ENCODE measurements at regions not wholly inside any gene's neighbourhood (a gene's known extent, or its start where the extent isn't known, plus 50 kb on each side); places are given as distances from the start of the nearest gene placed in this dataset.
"Not testable (repeated sequence)": the region's sequence is repeated elsewhere in the genome, so short reads cannot be mapped to it uniquely, and the experiment has no call there.

DNA sequence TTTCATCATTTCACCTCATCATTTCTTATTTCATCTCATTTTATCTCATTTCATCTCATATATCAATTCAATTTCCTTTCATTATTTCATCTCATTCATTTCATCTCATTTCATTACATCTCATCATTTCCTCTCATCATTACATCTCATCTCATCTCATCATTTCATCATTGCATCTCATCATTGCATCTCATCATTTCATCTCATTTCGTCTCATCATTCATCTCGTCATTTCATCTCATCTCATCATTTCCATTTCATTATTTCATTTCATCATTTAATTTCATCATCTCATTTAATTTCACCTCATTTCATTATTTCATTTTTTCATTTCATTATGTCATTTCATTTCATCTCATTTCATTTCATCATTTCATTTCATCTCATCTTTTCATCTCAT lies 168.5 kb upstream of the FAM72C start:
- H4K20me1 ChIP-seq (ENCODE audit: control insufficient read depth, insufficient read depth, low read length, poor library complexity, severe bottlenecking); H3K4me1 ChIP-seq (ENCODE audit: control insufficient read depth in 2 of 2, insufficient read depth in 2 of 2, low read length in 2 of 2); H3K27ac Mint-ChIP-seq; POLR2A ChIA-PET; H3K79me2 ChIP-seq (ENCODE audit: control insufficient read depth, insufficient read depth, low read length); DNase-seq; CTCF ChIA-PET; H3K4me2 ChIP-seq (replicated peaks; ENCODE audit: low read depth, low read length, poor library complexity, severe bottlenecking); H3K4me1 Mint-ChIP-seq; H3K27ac ChIP-seq (ENCODE audit: low read length in 2 of 2); H3K4me3 Mint-ChIP-seq; H3K27me3 ChIP-seq (replicated peaks in 1 of 4; ENCODE audit: control extremely low read depth in 1 of 4, control insufficient read depth in 3 of 4, insufficient read depth in 4 of 4, low read length in 3 of 4); H3K9me3 Mint-ChIP-seq (ENCODE audit: insufficient read depth); intact Hi-C loops (cut with micrococcal nuclease); H3K36me3 ChIP-seq (replicated peaks in 1 of 2; ENCODE audit: control extremely low read depth in 1 of 2, control insufficient read depth in 1 of 2, extremely low read depth in 1 of 2, insufficient read depth in 2 of 2, low read length in 1 of 2); H3K9ac ChIP-seq (ENCODE audit: low read length); H2AFZ ChIP-seq (ENCODE audit: insufficient read depth, low read depth, low read length, poor library complexity, severe bottlenecking); H3K9me3 ChIP-seq (ENCODE audit: control extremely low read depth in 1 of 3, control insufficient read depth in 2 of 3, insufficient read depth in 1 of 3, low read length in 2 of 3); ATAC-seq (ENCODE audit: low read depth); H3K27me3 Mint-ChIP-seq; H3K4me3 ChIP-seq (ENCODE audit: control extremely low read depth in 1 of 5, extremely low read depth in 1 of 5, insufficient read depth in 1 of 5, low read depth in 2 of 5, low read length in 4 of 5): not testable (repeated sequence)
- WGBS (ENCODE audit: insufficient coverage): no CpG with 5 or more reads among the region's 2 CpGs

DNA sequence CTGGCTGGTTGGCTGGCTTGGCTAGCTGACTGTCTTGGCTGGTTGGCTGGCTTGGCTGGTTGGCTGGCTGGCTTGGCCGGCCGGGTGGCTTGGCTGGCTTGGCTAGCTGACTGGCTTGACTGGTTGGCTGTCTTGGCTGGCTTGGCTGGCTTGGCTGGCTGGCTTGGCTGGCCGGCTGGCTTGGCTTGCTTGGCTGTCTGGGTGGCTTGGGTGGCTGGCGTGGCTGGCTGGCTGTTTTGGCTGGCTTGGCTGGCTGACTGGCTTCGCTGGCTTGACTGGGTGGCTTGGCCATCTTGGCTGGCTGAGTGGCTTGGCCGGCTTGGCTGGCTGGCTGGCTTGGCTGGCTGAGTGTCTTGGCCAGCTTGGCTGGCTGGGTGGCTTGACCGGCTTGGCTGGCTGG lies 133.2 kb upstream of the FAM72C start:
- H4K20me1 ChIP-seq (ENCODE audit: control insufficient read depth, insufficient read depth, low read length, poor library complexity, severe bottlenecking); H3K36me3 ChIP-seq (replicated peaks in 1 of 2; ENCODE audit: control extremely low read depth in 1 of 2, control insufficient read depth in 1 of 2, extremely low read depth in 1 of 2, insufficient read depth in 2 of 2, low read length in 1 of 2); H3K4me1 Mint-ChIP-seq; H3K9me3 Mint-ChIP-seq (ENCODE audit: insufficient read depth); H2AFZ ChIP-seq (ENCODE audit: insufficient read depth, low read depth, low read length, poor library complexity, severe bottlenecking); H3K27ac Mint-ChIP-seq; DNase-seq; H3K4me3 Mint-ChIP-seq; H3K27me3 ChIP-seq (replicated peaks in 1 of 4; ENCODE audit: control extremely low read depth in 1 of 4, control insufficient read depth in 3 of 4, insufficient read depth in 4 of 4, low read length in 3 of 4); H3K4me2 ChIP-seq (replicated peaks; ENCODE audit: low read depth, low read length, poor library complexity, severe bottlenecking); H3K27ac ChIP-seq (ENCODE audit: low read length in 2 of 2); H3K9ac ChIP-seq (ENCODE audit: low read length); H3K4me1 ChIP-seq (ENCODE audit: control insufficient read depth in 2 of 2, insufficient read depth in 2 of 2, low read length in 2 of 2); CTCF ChIA-PET; H3K27me3 Mint-ChIP-seq; H3K4me3 ChIP-seq (ENCODE audit: control extremely low read depth in 1 of 5, extremely low read depth in 1 of 5, insufficient read depth in 1 of 5, low read depth in 2 of 5, low read length in 4 of 5); POLR2A ChIA-PET; intact Hi-C loops (cut with micrococcal nuclease); ATAC-seq (ENCODE audit: low read depth); H3K79me2 ChIP-seq (ENCODE audit: control insufficient read depth, insufficient read depth, low read length): not testable (repeated sequence)
- no CpG with 5 or more reads among the region's 7 CpGs for WGBS (ENCODE audit: insufficient coverage)
- peaks cover 0 to 30% (median 0%) of the 10 kb centered on the region in 3 donors for H3K9me3 ChIP-seq (ENCODE audit: control extremely low read depth in 1 of 3, control insufficient read depth in 2 of 3, insufficient read depth in 1 of 3, low read length in 2 of 3)

DNA sequence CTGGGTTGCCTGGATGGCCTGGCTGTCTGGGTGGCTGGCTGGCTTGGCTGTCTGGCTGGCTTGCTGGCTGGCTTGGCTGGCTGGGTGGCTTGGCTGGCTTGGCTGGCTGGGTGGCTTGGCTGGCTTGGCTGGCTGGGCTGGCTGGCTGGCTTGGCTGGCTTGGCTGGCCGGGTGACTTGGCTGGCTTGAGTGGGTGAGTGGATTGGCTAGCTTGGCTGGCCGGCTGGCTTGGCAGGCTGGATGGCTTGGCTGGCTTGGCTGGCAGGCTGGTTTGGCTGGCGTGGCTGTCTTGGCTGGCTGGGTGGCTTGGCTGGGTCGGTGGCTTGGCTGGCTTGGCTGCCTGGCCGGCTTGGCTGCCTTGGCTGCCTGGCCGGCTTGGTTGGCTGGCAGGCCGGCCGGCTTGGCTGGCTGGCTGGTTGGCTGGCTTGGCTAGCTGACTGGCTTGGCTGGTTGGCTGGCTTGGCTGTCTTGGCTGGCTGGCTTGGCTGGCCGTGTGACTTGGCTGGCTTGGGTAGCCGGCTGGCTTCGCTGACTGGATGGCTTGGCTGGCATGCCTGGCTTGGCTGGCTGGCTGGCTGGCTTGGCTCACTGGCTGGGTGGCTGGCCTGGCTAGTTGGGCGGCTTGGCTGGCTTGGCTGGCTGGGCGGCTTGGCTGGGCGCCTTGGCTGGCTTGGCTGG lies 132.4 kb upstream of the FAM72C start:
- H3K4me3 Mint-ChIP-seq; H3K36me3 ChIP-seq (replicated peaks in 1 of 2; ENCODE audit: control extremely low read depth in 1 of 2, control insufficient read depth in 1 of 2, extremely low read depth in 1 of 2, insufficient read depth in 2 of 2, low read length in 1 of 2); POLR2A ChIA-PET; H3K4me3 ChIP-seq (ENCODE audit: control extremely low read depth in 1 of 5, extremely low read depth in 1 of 5, insufficient read depth in 1 of 5, low read depth in 2 of 5, low read length in 4 of 5); intact Hi-C loops (cut with micrococcal nuclease); H3K79me2 ChIP-seq (ENCODE audit: control insufficient read depth, insufficient read depth, low read length); CTCF ChIA-PET; H3K9ac ChIP-seq (ENCODE audit: low read length); H2AFZ ChIP-seq (ENCODE audit: insufficient read depth, low read depth, low read length, poor library complexity, severe bottlenecking); H3K4me2 ChIP-seq (replicated peaks; ENCODE audit: low read depth, low read length, poor library complexity, severe bottlenecking); H3K27ac ChIP-seq (ENCODE audit: low read length in 2 of 2); H3K27me3 ChIP-seq (replicated peaks in 1 of 4; ENCODE audit: control extremely low read depth in 1 of 4, control insufficient read depth in 3 of 4, insufficient read depth in 4 of 4, low read length in 3 of 4); H3K27me3 Mint-ChIP-seq; H3K4me1 ChIP-seq (ENCODE audit: control insufficient read depth in 2 of 2, insufficient read depth in 2 of 2, low read length in 2 of 2); H3K4me1 Mint-ChIP-seq; H4K20me1 ChIP-seq (ENCODE audit: control insufficient read depth, insufficient read depth, low read length, poor library complexity, severe bottlenecking); H3K9me3 Mint-ChIP-seq (ENCODE audit: insufficient read depth); ATAC-seq (ENCODE audit: low read depth); H3K27ac Mint-ChIP-seq: not testable (repeated sequence)
- 88% methylated on average over 14 of the region's 14 CpGs for WGBS (ENCODE audit: insufficient coverage)
- DNase-seq: peak; percentile 32
- peaks cover 0 to 30% (median 0%) of the 10 kb centered on the region in 3 donors for H3K9me3 ChIP-seq (ENCODE audit: control extremely low read depth in 1 of 3, control insufficient read depth in 2 of 3, insufficient read depth in 1 of 3, low read length in 2 of 3)

DNA sequence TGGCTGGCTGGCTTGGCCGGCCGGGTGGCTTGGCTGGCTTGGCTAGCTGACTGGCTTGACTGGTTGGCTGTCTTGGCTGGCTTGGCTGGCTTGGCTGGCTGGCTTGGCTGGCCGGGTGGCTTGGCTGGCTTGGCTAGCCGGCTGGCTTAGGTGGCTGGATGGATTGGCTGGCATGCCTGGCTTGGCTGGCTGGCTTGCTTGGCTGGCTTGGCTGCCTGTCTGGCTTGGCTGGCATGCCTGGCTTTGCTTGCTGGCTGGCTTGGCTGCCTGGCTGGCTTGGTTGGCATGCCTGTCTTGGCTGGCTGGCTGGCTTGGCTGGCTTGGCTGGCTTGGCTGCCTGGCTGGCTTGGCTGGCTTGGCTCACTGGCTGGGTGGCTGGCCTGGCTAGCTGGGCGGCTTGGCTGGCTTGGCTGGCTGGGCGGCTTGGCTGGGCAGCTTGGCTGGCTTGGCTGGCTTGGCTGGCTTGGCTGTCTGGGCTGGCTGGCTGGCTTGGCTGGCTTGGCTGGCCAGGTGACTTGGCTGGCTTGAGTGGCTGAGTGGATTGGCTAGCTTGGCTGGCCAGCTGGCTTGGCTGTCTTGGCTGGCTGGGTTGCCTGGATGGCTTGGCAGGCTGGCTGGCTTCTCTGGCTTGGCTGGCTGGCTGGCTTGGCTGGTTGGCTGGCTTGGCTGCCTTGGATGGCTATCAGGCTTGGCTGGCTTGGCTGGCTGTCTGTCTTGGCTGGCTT lies 131.5 kb upstream of the FAM72C start:
- H3K27me3 Mint-ChIP-seq; H3K9ac ChIP-seq (ENCODE audit: low read length); H2AFZ ChIP-seq (ENCODE audit: insufficient read depth, low read depth, low read length, poor library complexity, severe bottlenecking); H3K27ac Mint-ChIP-seq; H3K9me3 Mint-ChIP-seq (ENCODE audit: insufficient read depth); POLR2A ChIA-PET; H3K27ac ChIP-seq (ENCODE audit: low read length in 2 of 2); H3K4me1 Mint-ChIP-seq; H3K4me3 Mint-ChIP-seq; H4K20me1 ChIP-seq (ENCODE audit: control insufficient read depth, insufficient read depth, low read length, poor library complexity, severe bottlenecking); intact Hi-C loops (cut with micrococcal nuclease); H3K27me3 ChIP-seq (replicated peaks in 1 of 4; ENCODE audit: control extremely low read depth in 1 of 4, control insufficient read depth in 3 of 4, insufficient read depth in 4 of 4, low read length in 3 of 4); H3K4me2 ChIP-seq (replicated peaks; ENCODE audit: low read depth, low read length, poor library complexity, severe bottlenecking); H3K4me3 ChIP-seq (ENCODE audit: control extremely low read depth in 1 of 5, extremely low read depth in 1 of 5, insufficient read depth in 1 of 5, low read depth in 2 of 5, low read length in 4 of 5); H3K79me2 ChIP-seq (ENCODE audit: control insufficient read depth, insufficient read depth, low read length); H3K36me3 ChIP-seq (replicated peaks in 1 of 2; ENCODE audit: control extremely low read depth in 1 of 2, control insufficient read depth in 1 of 2, extremely low read depth in 1 of 2, insufficient read depth in 2 of 2, low read length in 1 of 2); H3K4me1 ChIP-seq (ENCODE audit: control insufficient read depth in 2 of 2, insufficient read depth in 2 of 2, low read length in 2 of 2); CTCF ChIA-PET: not testable (repeated sequence)
- ATAC-seq (ENCODE audit: low read depth) (peak; percentile 24), DNase-seq (peak; percentile 23)
- WGBS (ENCODE audit: insufficient coverage): 90% methylated on average over 4 of the region's 6 CpGs
- peaks cover 0 to 30% (median 0%) of the 10 kb centered on the region in 3 donors for H3K9me3 ChIP-seq (ENCODE audit: control extremely low read depth in 1 of 3, control insufficient read depth in 2 of 3, insufficient read depth in 1 of 3, low read length in 2 of 3)

All from B cell (primary cell).